ENCODE measurements at regions not wholly inside any gene's neighbourhood (a gene's known extent, or its start where the extent isn't known, plus 50 kb on each side); places are given as distances from the start of the nearest gene placed in this dataset.

GRCh38 chr7:45242261-45242660 lies 84.7 kb downstream of the RAMP3 start:
- in situ Hi-C loops (cut with HindIII; ENCODE audit: low pct_unique_long_range_greater_than_20kb, low sequenced_read_pairs) = no loop called here
- ATAC-seq (no peak), DNase-seq (ENCODE audit: low read depth, low spot score) (no peak)
- ChIA-PET POLR2A (no interaction called here), CTCF (no interaction called here)
- BruUV-seq (replicated peaks) = no TSS peak
- Histone ChIP-seq H3K4me3 (ENCODE audit: low read depth in 2 of 2, low read length in 2 of 2) (no peak overlapping the region), H3K4me1 (ENCODE audit: control insufficient read depth, insufficient read depth, low read length) (no peaks in the 10 kb centered on the region), H3K9me3 (ENCODE audit: control insufficient read depth, insufficient read depth, low read depth, low read length) (no peaks in the 10 kb centered on the region), H3K27me3 (ENCODE audit: control insufficient read depth, insufficient read depth, low read length) (peaks cover 32% of the 10 kb centered on the region), H3K36me3 (ENCODE audit: control insufficient read depth, insufficient read depth, low read length) (no peaks in the 10 kb centered on the region), H3K27ac (ENCODE audit: low read length) (no peak overlapping the region)
- TF ChIP-seq CTCF (IDR thresholded peaks at IDR 0.05) (no peak), TCF7L2 (IDR thresholded peaks at IDR 0.05; ENCODE audit: low read depth, low read length) (no peak), SIN3A (IDR thresholded peaks at IDR 0.05; ENCODE audit: borderline replicate concordance, insufficient read depth, low read depth, low read length) (no peak), POLR2AphosphoS5 (IDR thresholded peaks at IDR 0.05; ENCODE audit: low read depth, low read length) (no peak), REST (IDR thresholded peaks at IDR 0.05; ENCODE audit: insufficient read depth in 1 of 2, low read depth in 2 of 2, low read length in 1 of 2) (no peak)
- intact Hi-C loops (cut with micrococcal nuclease; ENCODE audit: unreplicated experiment) = no loop called here

- in situ Hi-C loops (cut with HindIII; ENCODE audit: low pct_unique_long_range_greater_than_20kb, low sequenced_read_pairs) = no loop called here
- CTCF ChIA-PET = no interaction called here
These were observed 85.1 kb downstream of the RAMP3 start for GRCh38 chr7:45242698-45243097.

More at GRCh38 chr7:45242698-45243097, 85.1 kb downstream of the RAMP3 start:
- TF ChIP-seq SIN3A (IDR thresholded peaks at IDR 0.05; ENCODE audit: borderline replicate concordance, insufficient read depth, low read depth, low read length) (no peak), TCF7L2 (IDR thresholded peaks at IDR 0.05; ENCODE audit: low read depth, low read length) (no peak), POLR2AphosphoS5 (IDR thresholded peaks at IDR 0.05; ENCODE audit: low read depth, low read length) (no peak), CTCF (IDR thresholded peaks at IDR 0.05) (no peak), REST (IDR thresholded peaks at IDR 0.05; ENCODE audit: insufficient read depth in 1 of 2, low read depth in 2 of 2, low read length in 1 of 2) (no peak)
- H3K27me3 ChIP-seq (ENCODE audit: control insufficient read depth, insufficient read depth, low read length) = peaks cover 28% of the 10 kb centered on the region
- no peak for DNase-seq (ENCODE audit: low read depth, low spot score)
- intact Hi-C loops (cut with micrococcal nuclease; ENCODE audit: unreplicated experiment) = no loop called here
- no peaks in the 10 kb centered on the region for H3K9me3 ChIP-seq (ENCODE audit: control insufficient read depth, insufficient read depth, low read depth, low read length)
- POLR2A ChIA-PET = no interaction called here
- H3K27ac ChIP-seq (ENCODE audit: low read length) = no peak overlapping the region
- ATAC-seq = peak; percentile 60; the same call in 1 of the 2 replicates
- no peaks in the 10 kb centered on the region for H3K36me3 ChIP-seq (ENCODE audit: control insufficient read depth, insufficient read depth, low read length)
- no peak overlapping the region for H3K4me3 ChIP-seq (ENCODE audit: low read depth in 2 of 2, low read length in 2 of 2)
- no peaks in the 10 kb centered on the region for H3K4me1 ChIP-seq (ENCODE audit: control insufficient read depth, insufficient read depth, low read length)
- no TSS peak for BruUV-seq (replicated peaks)
